ENCODE measurements at regions not wholly inside any gene's neighbourhood (a gene's known extent, or its start where the extent isn't known, plus 50 kb on each side); places are given as distances from the start of the nearest gene placed in this dataset.
"Not testable (repeated sequence)": the region's sequence is repeated elsewhere in the genome, so short reads cannot be mapped to it uniquely, and the experiment has no call there.

GRCh38 chr4:31702326-31702725, 982.2 kb downstream of the PCDH7 start:
- FAIRE-seq (no peak), DNase-seq (ENCODE audit: low spot score) (no peak)

GRCh38 chr4:31714238-31714637, 994.1 kb downstream of the PCDH7 start:
- no peak for FAIRE-seq

GRCh38 chr4:31715302-31715701, 995.1 kb downstream of the PCDH7 start:
- DNase-seq (ENCODE audit: low spot score) (no peak), FAIRE-seq (no peak)

More at GRCh38 chr4:31714238-31714637, 994.1 kb downstream of the PCDH7 start:
- no peak for DNase-seq (ENCODE audit: low spot score)

DNA sequence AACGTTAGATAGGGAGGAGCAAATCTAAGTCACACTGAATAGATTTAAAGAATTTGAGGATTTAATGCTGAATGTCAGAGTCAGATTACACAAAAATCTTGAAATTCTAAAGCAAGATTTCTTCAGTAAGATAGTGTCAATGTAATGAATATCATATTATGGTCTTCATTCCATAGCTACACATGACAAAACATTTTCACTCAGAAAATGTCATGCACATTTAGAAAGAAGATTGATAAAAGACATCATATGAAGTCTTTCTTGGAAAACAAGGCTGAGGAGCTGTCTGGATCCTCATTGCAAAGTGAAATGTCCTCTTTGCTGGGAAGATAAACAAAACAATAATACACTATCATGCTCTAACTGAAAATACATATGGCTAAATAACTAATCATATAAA, 1006.9 kb downstream of the PCDH7 start:
- no peak for FAIRE-seq
- no peak for DNase-seq (ENCODE audit: low spot score)

DNA sequence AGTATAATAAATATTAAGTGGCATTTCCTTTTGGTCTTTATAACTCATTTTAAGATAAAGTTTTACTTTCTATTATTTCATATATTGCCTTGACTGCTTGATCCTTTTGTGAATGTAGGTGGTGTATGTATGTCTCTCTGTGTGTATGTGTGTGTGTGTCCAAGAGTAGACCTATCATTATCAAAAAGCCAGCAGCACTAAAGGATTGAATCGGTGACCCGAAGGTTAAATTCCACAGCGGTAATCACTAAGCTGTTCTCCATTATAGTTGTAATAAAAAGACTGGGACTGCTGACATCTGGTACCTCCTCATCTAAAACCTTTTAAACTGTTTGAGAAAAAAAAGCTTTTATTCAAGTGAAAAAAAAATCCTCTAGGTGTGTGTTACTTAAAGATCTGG, 1014.8 kb downstream of the PCDH7 start:
- no peak for FAIRE-seq

DNA sequence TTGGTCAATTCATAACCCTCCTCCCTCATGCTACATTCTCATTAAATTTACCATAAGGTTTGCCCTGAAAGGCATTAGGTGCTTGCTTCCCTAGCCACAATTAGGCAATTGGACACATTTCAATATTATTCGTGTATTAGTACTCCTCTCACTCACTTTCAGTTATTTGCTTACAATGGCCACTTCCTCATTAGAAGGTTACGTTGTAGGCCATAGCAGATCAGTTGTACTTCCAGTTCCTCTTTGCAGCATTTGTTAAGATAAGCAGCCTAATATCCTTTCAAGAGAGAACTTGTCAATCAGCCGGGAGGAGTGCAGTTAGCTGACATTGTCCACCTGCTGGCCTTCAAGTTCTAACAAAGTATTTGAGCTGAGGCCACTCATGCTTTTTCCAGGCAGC, 1017.2 kb downstream of the PCDH7 start:
- FAIRE-seq (peak; percentile 37), DNase-seq (ENCODE audit: low spot score) (no peak)

More for the DNA sequence above, 1014.8 kb downstream of the PCDH7 start:
- DNase-seq (ENCODE audit: low spot score) = no peak

DNA sequence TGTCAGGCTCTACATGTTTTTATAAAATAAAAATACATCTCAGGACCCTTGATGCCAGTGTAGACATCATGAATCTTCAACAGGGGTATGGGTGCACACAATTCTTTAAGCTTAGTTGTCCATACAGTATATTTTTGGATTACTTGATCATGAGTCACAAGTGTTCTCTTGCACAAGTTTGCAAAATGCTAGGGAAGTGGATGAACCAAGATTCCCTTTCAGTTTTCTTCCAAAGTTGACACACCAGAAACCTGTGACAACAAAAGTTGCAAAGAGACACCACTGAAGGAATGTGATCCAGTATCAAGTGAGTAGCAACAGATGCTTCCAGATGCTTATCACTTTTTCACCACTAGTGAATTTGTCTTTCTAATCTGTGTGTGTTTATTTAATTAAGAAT, 1021.2 kb downstream of the PCDH7 start:
- no peak for FAIRE-seq
- no peak for DNase-seq (ENCODE audit: low spot score)

GRCh38 chr4:31748382-31748781, 1028.2 kb downstream of the PCDH7 start:
- FAIRE-seq (no peak), DNase-seq (ENCODE audit: low spot score) (no peak)

- not testable (repeated sequence) for DNase-seq (ENCODE audit: low spot score); FAIRE-seq
Observed at GRCh38 chr4:31750581-31750980, 1030.4 kb downstream of the PCDH7 start.

- DNase-seq (ENCODE audit: low spot score) = no peak
- FAIRE-seq = no peak
Observed at GRCh38 chr4:31755751-31756150, 1035.6 kb downstream of the PCDH7 start.

GRCh38 chr4:31768756-31769155, 1048.6 kb downstream of the PCDH7 start:
- DNase-seq (ENCODE audit: low spot score) (no peak), FAIRE-seq (no peak)

GRCh38 chr4:31783311-31783710, 1063.1 kb downstream of the PCDH7 start:
- FAIRE-seq = no peak
- no peak for DNase-seq (ENCODE audit: low spot score)

DNA sequence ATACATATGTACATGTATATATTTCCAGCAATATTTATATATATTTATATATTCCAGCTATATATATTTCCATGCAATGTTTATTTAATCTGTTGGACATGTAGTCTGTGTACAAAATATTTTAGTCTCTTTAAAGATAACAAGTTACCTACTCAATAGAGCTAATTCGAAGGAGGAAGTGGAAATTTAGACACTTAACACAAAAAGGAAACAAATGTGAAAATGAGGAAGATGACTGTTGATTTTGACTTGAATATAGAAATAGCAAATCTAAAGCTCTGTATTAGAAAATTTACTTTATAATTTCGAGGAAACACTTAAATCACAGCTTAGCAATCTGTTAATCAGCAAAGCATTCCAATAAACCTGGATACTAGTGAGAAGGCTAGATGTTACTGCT, 1064.4 kb downstream of the PCDH7 start:
- FAIRE-seq = no peak

DNA sequence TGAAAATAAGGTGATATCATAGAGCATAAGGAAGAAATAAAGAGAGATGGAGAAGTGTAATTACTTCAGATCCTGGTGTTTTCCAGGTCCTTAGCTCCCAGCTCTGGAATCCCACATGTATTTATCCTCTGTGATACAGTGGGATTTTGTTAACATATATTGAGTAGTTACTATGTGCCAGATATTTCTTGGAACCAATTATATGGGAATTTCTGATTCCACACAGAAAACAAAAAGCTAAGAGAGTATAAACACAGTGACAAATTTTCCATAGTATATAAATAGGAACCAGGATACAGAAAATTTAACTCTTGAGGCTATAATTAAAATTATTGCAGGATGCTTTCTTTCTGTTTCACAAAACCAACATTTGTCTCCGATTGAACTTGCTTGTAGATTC, 1067.5 kb downstream of the PCDH7 start:
- DNase-seq (ENCODE audit: low spot score) (no peak), FAIRE-seq (no peak)

More for the DNA sequence above, 1064.4 kb downstream of the PCDH7 start:
- no peak for DNase-seq (ENCODE audit: low spot score)

DNA sequence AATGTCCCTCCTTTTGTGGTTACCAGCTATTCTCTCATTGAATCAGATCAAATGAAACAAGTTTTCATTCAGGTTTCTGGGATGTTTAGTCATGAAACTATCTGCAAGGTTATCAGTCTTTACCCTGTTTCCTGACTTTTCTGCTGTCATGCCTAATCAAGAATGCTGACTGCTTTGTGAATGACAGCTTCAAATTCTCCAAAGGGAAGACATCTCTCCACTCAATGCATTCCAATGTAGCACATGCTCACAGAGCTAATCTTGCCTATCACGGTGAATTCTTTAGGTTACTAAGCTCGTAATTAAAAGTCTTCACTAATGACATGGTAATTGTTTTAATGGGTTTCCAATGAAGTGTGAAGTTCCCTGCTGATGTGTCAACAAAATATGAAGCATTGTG, 1068.5 kb downstream of the PCDH7 start:
- DNase-seq (ENCODE audit: low spot score) = no peak
- no peak for FAIRE-seq

- no peak for DNase-seq (ENCODE audit: low spot score)
- FAIRE-seq = peak; percentile 9
Observed at GRCh38 chr4:31791666-31792065, 1071.5 kb downstream of the PCDH7 start.

- DNase-seq (ENCODE audit: low spot score) = no peak
- no peak for FAIRE-seq
Observed at GRCh38 chr4:31793907-31794306, 1073.7 kb downstream of the PCDH7 start.

GRCh38 chr4:31797052-31797451, 1076.9 kb downstream of the PCDH7 start:
- not testable (repeated sequence) for DNase-seq (ENCODE audit: low spot score); FAIRE-seq

- DNase-seq (ENCODE audit: low spot score) (no peak), FAIRE-seq (no peak)
Observed at GRCh38 chr4:31803526-31804195, 1083.5 kb downstream of the PCDH7 start.

- DNase-seq (ENCODE audit: low spot score) (no peak), FAIRE-seq (no peak)
Observed at GRCh38 chr4:31807036-31807435, 1086.9 kb downstream of the PCDH7 start.

DNA sequence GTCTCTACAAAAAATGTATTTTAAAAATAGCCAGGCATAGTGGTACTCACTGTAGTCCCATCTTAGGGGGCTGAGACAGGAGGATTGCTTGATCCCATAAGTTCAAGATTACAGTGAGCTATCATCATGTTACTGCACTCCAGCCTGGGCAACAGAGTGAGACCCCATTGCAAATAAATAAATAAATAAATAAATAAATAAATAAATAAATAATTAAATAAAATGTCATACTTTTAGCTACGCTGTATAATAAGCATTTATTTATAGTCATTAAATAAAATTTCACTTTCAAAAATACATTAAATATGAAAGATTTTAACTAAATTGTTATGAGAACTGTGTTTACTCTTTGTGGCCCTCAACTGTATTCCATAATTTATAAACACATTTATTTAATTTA, 1124.2 kb downstream of the PCDH7 start:
- DNase-seq (ENCODE audit: low spot score) (no peak), FAIRE-seq (no peak)

DNA sequence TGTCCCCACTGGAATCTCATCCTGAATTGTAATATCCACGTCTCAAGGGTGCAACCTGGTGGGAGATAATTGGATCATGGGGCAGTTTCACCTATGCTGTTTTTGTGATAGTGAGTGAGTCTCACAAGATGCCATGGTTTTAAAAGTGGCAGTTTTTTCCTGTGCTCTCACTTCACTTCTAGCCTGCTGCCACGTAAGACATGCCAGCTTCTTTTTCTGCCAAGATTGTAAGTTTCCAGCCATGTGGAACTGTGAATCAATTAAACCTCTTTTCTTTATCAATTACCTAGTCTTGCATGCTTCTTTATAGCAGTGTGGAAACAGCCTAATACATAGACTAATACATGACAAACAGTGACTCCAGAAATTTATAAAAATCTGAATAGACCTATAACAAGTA, 1131.8 kb downstream of the PCDH7 start:
- no peak for DNase-seq (ENCODE audit: low spot score)
- peak; percentile 27 for FAIRE-seq

GRCh38 chr4:31877429-31877828, 1157.3 kb downstream of the PCDH7 start:
- FAIRE-seq (no peak), DNase-seq (ENCODE audit: low spot score) (no peak)

- not testable (repeated sequence) for FAIRE-seq; DNase-seq (ENCODE audit: low spot score)
Observed at GRCh38 chr4:31880837-31881236, 1160.7 kb downstream of the PCDH7 start.

Data from urothelium cell line (cell line).